ENCODE measurements at regions not wholly inside any gene's neighbourhood (a gene's known extent, or its start where the extent isn't known, plus 50 kb on each side); places are given as distances from the start of the nearest gene placed in this dataset.

- no peak overlapping the region for H4K8ac ChIP-seq (ENCODE audit: low read length)
- no peaks in the 10 kb centered on the region for H3K9me3 ChIP-seq (ENCODE audit: control insufficient read depth, low read length)
- H3K79me1 ChIP-seq (replicated peaks; ENCODE audit: low read length, poor library complexity, severe bottlenecking), result no peaks in the 10 kb centered on the region
- H2BK12ac ChIP-seq (ENCODE audit: low read length in 2 of 2), result no peak overlapping the region
- H3K4me1 ChIP-seq (ENCODE audit: control insufficient read depth, insufficient read depth, low read depth, low read length), result no peaks in the 10 kb centered on the region
- H2BK15ac ChIP-seq (ENCODE audit: low read depth, poor library complexity, severe bottlenecking), result no peak overlapping the region
- no peak overlapping the region for H3K4ac ChIP-seq (ENCODE audit: low read depth in 1 of 2, low read length in 2 of 2)
- no peaks in the 10 kb centered on the region for H3K36me3 ChIP-seq (ENCODE audit: control insufficient read depth in 1 of 2, insufficient read depth in 2 of 2, low read depth in 1 of 2, low read length in 2 of 2)
- H2AK5ac ChIP-seq (ENCODE audit: low read length, severe bottlenecking), result no peak overlapping the region
- no peak overlapping the region for H3K4me3 ChIP-seq (ENCODE audit: insufficient read depth in 1 of 2, low read depth in 1 of 2, low read length in 2 of 2)
- DNase-seq, result no peak
- H3K27me3 ChIP-seq (ENCODE audit: control insufficient read depth in 1 of 2, insufficient read depth in 1 of 2, low read length in 2 of 2), result peaks cover 0 to 2% of the 10 kb centered on the region in 2 experiments
- H3K18ac ChIP-seq (ENCODE audit: low read depth in 1 of 2, low read length in 2 of 2), result no peak overlapping the region
- H3K23ac ChIP-seq (ENCODE audit: low read length in 2 of 2), result no peak overlapping the region
- no peak overlapping the region for H4K91ac ChIP-seq (ENCODE audit: low read length)
- H2BK120ac ChIP-seq (ENCODE audit: low read depth, low read length), result no peak overlapping the region
- H2BK5ac ChIP-seq (ENCODE audit: low read depth, low read length, poor library complexity, severe bottlenecking), result no peak overlapping the region
- no peak overlapping the region for H3K9ac ChIP-seq (ENCODE audit: low read length)
- no peak overlapping the region for H3K14ac ChIP-seq (ENCODE audit: low read length in 2 of 2)
- whole genome bisulfite sequencing, result 52% methylated on average over 3 of the region's 4 CpGs
- H3K4me2 ChIP-seq (ENCODE audit: low read length, poor library complexity, severe bottlenecking), result no peak overlapping the region
- no peak overlapping the region for H2AFZ ChIP-seq (ENCODE audit: low read depth, low read length)
- H3K27ac ChIP-seq (ENCODE audit: low read length, poor library complexity, severe bottlenecking), result no peak overlapping the region
Observed at GRCh38 chr10:44512431-44513022, 127.6 kb upstream of the CXCL12 start.

- DNase-seq, result no peak
- H3K27me3 ChIP-seq (ENCODE audit: control insufficient read depth in 1 of 2, insufficient read depth in 1 of 2, low read length in 2 of 2), result peaks cover 0 to 2% of the 10 kb centered on the region in 2 experiments
- H3K9ac ChIP-seq (ENCODE audit: low read length), result no peak overlapping the region
- H3K4me1 ChIP-seq (ENCODE audit: control insufficient read depth, insufficient read depth, low read depth, low read length), result no peaks in the 10 kb centered on the region
- no peak overlapping the region for H3K18ac ChIP-seq (ENCODE audit: low read depth in 1 of 2, low read length in 2 of 2)
- H3K4me2 ChIP-seq (ENCODE audit: low read length, poor library complexity, severe bottlenecking), result no peak overlapping the region
- no peak overlapping the region for H2BK5ac ChIP-seq (ENCODE audit: low read depth, low read length, poor library complexity, severe bottlenecking)
- no peaks in the 10 kb centered on the region for H3K9me3 ChIP-seq (ENCODE audit: control insufficient read depth, low read length)
- H2AFZ ChIP-seq (ENCODE audit: low read depth, low read length), result no peak overlapping the region
- no peak overlapping the region for H2BK15ac ChIP-seq (ENCODE audit: low read depth, poor library complexity, severe bottlenecking)
- no peaks in the 10 kb centered on the region for H3K79me1 ChIP-seq (replicated peaks; ENCODE audit: low read length, poor library complexity, severe bottlenecking)
- no peak overlapping the region for H2BK12ac ChIP-seq (ENCODE audit: low read length in 2 of 2)
- no peaks in the 10 kb centered on the region for H3K36me3 ChIP-seq (ENCODE audit: control insufficient read depth in 1 of 2, insufficient read depth in 2 of 2, low read depth in 1 of 2, low read length in 2 of 2)
- H2BK120ac ChIP-seq (ENCODE audit: low read depth, low read length), result no peak overlapping the region
- no peak overlapping the region for H2AK5ac ChIP-seq (ENCODE audit: low read length, severe bottlenecking)
- no peak overlapping the region for H3K27ac ChIP-seq (ENCODE audit: low read length, poor library complexity, severe bottlenecking)
- H3K4ac ChIP-seq (ENCODE audit: low read depth in 1 of 2, low read length in 2 of 2), result no peak overlapping the region
- H3K4me3 ChIP-seq (ENCODE audit: insufficient read depth in 1 of 2, low read depth in 1 of 2, low read length in 2 of 2), result no peak overlapping the region
- H4K8ac ChIP-seq (ENCODE audit: low read length), result no peak overlapping the region
- no peak overlapping the region for H4K91ac ChIP-seq (ENCODE audit: low read length)
- no peak overlapping the region for H3K23ac ChIP-seq (ENCODE audit: low read length in 2 of 2)
- H3K14ac ChIP-seq (ENCODE audit: low read length in 2 of 2), result no peak overlapping the region
- 78% methylated on average over 5 of the region's 5 CpGs for WGBS
Observed at GRCh38 chr10:44513591-44513990, 128.7 kb upstream of the CXCL12 start.

GRCh38 chr10:44516891-44517290, 132.0 kb upstream of the CXCL12 start:
- H4K91ac ChIP-seq (ENCODE audit: low read length), result no peak overlapping the region
- no peak overlapping the region for H2AK5ac ChIP-seq (ENCODE audit: low read length, severe bottlenecking)
- WGBS, result 8% methylated on average over 5 of the region's 6 CpGs
- no peaks in the 10 kb centered on the region for H3K4me1 ChIP-seq (ENCODE audit: control insufficient read depth, insufficient read depth, low read depth, low read length)
- no peak overlapping the region for H3K4ac ChIP-seq (ENCODE audit: low read depth in 1 of 2, low read length in 2 of 2)
- H2BK12ac ChIP-seq (ENCODE audit: low read length in 2 of 2), result no peak overlapping the region
- H3K27ac ChIP-seq (ENCODE audit: low read length, poor library complexity, severe bottlenecking), result no peak overlapping the region
- H3K9ac ChIP-seq (ENCODE audit: low read length), result no peak overlapping the region
- H3K4me3 ChIP-seq (ENCODE audit: insufficient read depth in 1 of 2, low read depth in 1 of 2, low read length in 2 of 2), result no peak overlapping the region
- no peak overlapping the region for H3K18ac ChIP-seq (ENCODE audit: low read depth in 1 of 2, low read length in 2 of 2)
- no peak overlapping the region for H2AFZ ChIP-seq (ENCODE audit: low read depth, low read length)
- no peaks in the 10 kb centered on the region for H3K79me1 ChIP-seq (replicated peaks; ENCODE audit: low read length, poor library complexity, severe bottlenecking)
- H3K23ac ChIP-seq (ENCODE audit: low read length in 2 of 2), result no peak overlapping the region
- no peak overlapping the region for H2BK15ac ChIP-seq (ENCODE audit: low read depth, poor library complexity, severe bottlenecking)
- H2BK5ac ChIP-seq (ENCODE audit: low read depth, low read length, poor library complexity, severe bottlenecking), result no peak overlapping the region
- H3K14ac ChIP-seq (ENCODE audit: low read length in 2 of 2), result no peak overlapping the region
- DNase-seq, result peak; percentile 52
- H3K27me3 ChIP-seq (ENCODE audit: control insufficient read depth in 1 of 2, insufficient read depth in 1 of 2, low read length in 2 of 2), result peaks cover 0 to 2% of the 10 kb centered on the region in 2 experiments
- no peak overlapping the region for H2BK120ac ChIP-seq (ENCODE audit: low read depth, low read length)
- no peak overlapping the region for H3K4me2 ChIP-seq (ENCODE audit: low read length, poor library complexity, severe bottlenecking)
- H4K8ac ChIP-seq (ENCODE audit: low read length), result no peak overlapping the region
- no peaks in the 10 kb centered on the region for H3K9me3 ChIP-seq (ENCODE audit: control insufficient read depth, low read length)
- no peaks in the 10 kb centered on the region for H3K36me3 ChIP-seq (ENCODE audit: control insufficient read depth in 1 of 2, insufficient read depth in 2 of 2, low read depth in 1 of 2, low read length in 2 of 2)

- Histone ChIP-seq H3K9ac (ENCODE audit: low read length) (no peak overlapping the region), H4K8ac (ENCODE audit: low read length) (no peak overlapping the region), H3K79me1 (replicated peaks; ENCODE audit: low read length, poor library complexity, severe bottlenecking) (no peaks in the 10 kb centered on the region), H3K23ac (ENCODE audit: low read length in 2 of 2) (no peak overlapping the region), H2AK5ac (ENCODE audit: low read length, severe bottlenecking) (no peak overlapping the region), H2BK15ac (ENCODE audit: low read depth, poor library complexity, severe bottlenecking) (no peak overlapping the region), H2AFZ (ENCODE audit: low read depth, low read length) (no peak overlapping the region), H3K27ac (ENCODE audit: low read length, poor library complexity, severe bottlenecking) (no peak overlapping the region), H3K4me1 (ENCODE audit: control insufficient read depth, insufficient read depth, low read depth, low read length) (no peaks in the 10 kb centered on the region), H2BK5ac (ENCODE audit: low read depth, low read length, poor library complexity, severe bottlenecking) (no peak overlapping the region), H3K4me3 (ENCODE audit: insufficient read depth in 1 of 2, low read depth in 1 of 2, low read length in 2 of 2) (no peak overlapping the region), H2BK120ac (ENCODE audit: low read depth, low read length) (no peak overlapping the region), H3K18ac (ENCODE audit: low read depth in 1 of 2, low read length in 2 of 2) (no peak overlapping the region), H2BK12ac (ENCODE audit: low read length in 2 of 2) (peak overlapping the region in 1 of 2 experiments; percentile 21), H3K36me3 (ENCODE audit: control insufficient read depth in 1 of 2, insufficient read depth in 2 of 2, low read depth in 1 of 2, low read length in 2 of 2) (no peaks in the 10 kb centered on the region), H4K91ac (ENCODE audit: low read length) (no peak overlapping the region), H3K4me2 (ENCODE audit: low read length, poor library complexity, severe bottlenecking) (no peak overlapping the region), H3K14ac (ENCODE audit: low read length in 2 of 2) (no peak overlapping the region), H3K27me3 (ENCODE audit: control insufficient read depth in 1 of 2, insufficient read depth in 1 of 2, low read length in 2 of 2) (peaks cover 0 to 2% of the 10 kb centered on the region in 2 experiments), H3K4ac (ENCODE audit: low read depth in 1 of 2, low read length in 2 of 2) (no peak overlapping the region), H3K9me3 (ENCODE audit: control insufficient read depth, low read length) (no peaks in the 10 kb centered on the region)
- 78% methylated on average over 7 of the region's 7 CpGs for WGBS
- DNase-seq, result no peak
Observed at GRCh38 chr10:44517635-44518034, 132.7 kb upstream of the CXCL12 start.

All from mesenchymal stem cell (in vitro differentiated cells and primary cell).